ENCODE measurements at regions not wholly inside any gene's neighbourhood (a gene's known extent, or its start where the extent isn't known, plus 50 kb on each side); places are given as distances from the start of the nearest gene placed in this dataset.

DNA sequence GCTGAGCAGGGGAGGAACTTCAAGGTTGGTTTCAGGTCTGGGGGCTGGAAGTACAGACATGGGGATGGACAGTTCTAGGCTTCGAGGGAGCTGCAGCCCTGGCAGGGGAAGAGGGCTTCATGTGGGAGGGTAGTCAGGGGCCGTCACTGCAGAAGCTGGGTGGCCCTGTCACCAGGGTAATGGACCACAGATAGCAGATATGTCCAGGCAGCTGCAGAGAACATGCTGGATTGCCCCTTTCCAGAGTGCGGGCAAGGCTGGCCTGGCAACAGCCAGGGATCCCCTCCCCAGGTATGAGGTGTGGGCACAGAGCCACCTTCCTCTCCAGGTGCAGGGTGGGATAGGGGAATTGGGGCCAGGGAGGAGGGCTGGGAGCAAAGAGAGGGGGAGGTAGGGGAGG is 206.5 kb downstream of the GADD45G start:
- TF ChIP-seq, protein P1, sequence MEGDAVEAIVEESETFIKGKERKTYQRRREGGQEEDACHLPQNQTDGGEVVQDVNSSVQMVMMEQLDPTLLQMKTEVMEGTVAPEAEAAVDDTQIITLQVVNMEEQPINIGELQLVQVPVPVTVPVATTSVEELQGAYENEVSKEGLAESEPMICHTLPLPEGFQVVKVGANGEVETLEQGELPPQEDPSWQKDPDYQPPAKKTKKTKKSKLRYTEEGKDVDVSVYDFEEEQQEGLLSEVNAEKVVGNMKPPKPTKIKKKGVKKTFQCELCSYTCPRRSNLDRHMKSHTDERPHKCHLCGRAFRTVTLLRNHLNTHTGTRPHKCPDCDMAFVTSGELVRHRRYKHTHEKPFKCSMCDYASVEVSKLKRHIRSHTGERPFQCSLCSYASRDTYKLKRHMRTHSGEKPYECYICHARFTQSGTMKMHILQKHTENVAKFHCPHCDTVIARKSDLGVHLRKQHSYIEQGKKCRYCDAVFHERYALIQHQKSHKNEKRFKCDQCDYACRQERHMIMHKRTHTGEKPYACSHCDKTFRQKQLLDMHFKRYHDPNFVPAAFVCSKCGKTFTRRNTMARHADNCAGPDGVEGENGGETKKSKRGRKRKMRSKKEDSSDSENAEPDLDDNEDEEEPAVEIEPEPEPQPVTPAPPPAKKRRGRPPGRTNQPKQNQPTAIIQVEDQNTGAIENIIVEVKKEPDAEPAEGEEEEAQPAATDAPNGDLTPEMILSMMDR (IDR thresholded peaks at IDR 0.05; ENCODE audit: low read length): no peak
- TF ChIP-seq EZH2 (IDR thresholded peaks at IDR 0.05; ENCODE audit: borderline replicate concordance, low read length): no peak

All from OCI-LY1 (cell line).